Heart left ventricle (tissue), 16 donors: ENCODE measurements at regions not wholly inside any gene's neighbourhood (a gene's known extent, or its start where the extent isn't known, plus 50 kb on each side); places are given as distances from the start of the nearest gene placed in this dataset.

Experiments used
- ATAC-seq, 4 donors: fragments of 200-7000 bp; cut with Tn5 transposase; one replicate each; pipeline ENCODE4 v1.9.1; 2020 to 2022; ENCODE audit warnings: moderate library complexity in 4 of 4, mild to moderate bottlenecking in 3 of 4, moderate number of reproducible peaks in 1 of 4
- DNase-seq, 5 donors: peaks; one replicate each; pipeline ENCODE4 v3.0.0-alpha.2; 2020
- H3K27ac ChIP-seq, 12 donors: fragments of 200-600 bp; sonication (generic) in 4 of 12; one replicate each; pipeline versions ENCODE4 v1.5.0 to v1.8.0; 2016 to 2022; ENCODE audit warnings: mild to moderate bottlenecking in 2 of 12
- H3K27me3 ChIP-seq, 9 donors: fragments of 200-600 bp; sonication (generic) in 2 of 9; one replicate each; pipeline versions ENCODE4 v1.5.1 to v1.8.0; 2016 to 2022; ENCODE audit warnings: mild to moderate bottlenecking in 3 of 9
- H3K36me3 ChIP-seq, 9 donors: fragments of 200-600 bp; sonication (generic) in 2 of 9; one replicate each; pipeline versions ENCODE4 v1.5.0 to v1.8.0; 2018 to 2022; ENCODE audit warnings: mild to moderate bottlenecking in 2 of 9
- H3K4me1 ChIP-seq, 12 donors: fragments of 200-600 bp; sonication (generic) in 4 of 12; one replicate each; pipeline versions ENCODE4 v1.5.0 to v1.8.0; 2016 to 2022; ENCODE audit warnings: mild to moderate bottlenecking in 3 of 12
- H3K4me3 ChIP-seq, 12 donors: fragments of 200-600 bp; sonication (generic) in 4 of 12; one replicate each; pipeline versions ENCODE4 v1.5.0 to v1.8.0; 2017 to 2022; ENCODE audit warnings: mild to moderate bottlenecking in 9 of 12, moderate library complexity in 4 of 12
- H3K9me3 ChIP-seq, 12 donors: fragments of 200-600 bp; sonication (generic) in 4 of 12; one replicate each; pipeline versions ENCODE4 v1.5.0 to v1.8.0; 2016 to 2022; ENCODE audit warnings: mild to moderate bottlenecking in 1 of 12
- POLR2A ChIP-seq, 2 donors: fragments of 450-650 bp; IDR thresholded peaks; one replicate each; pipeline ENCODE4 v1.6.1; 2017; ENCODE audit warnings: antibody characterized with exemption in 2 of 2, mild to moderate bottlenecking in 2 of 2, moderate library complexity in 2 of 2
- WGBS, 4 donors: extraction: QIAGEN DNeasy Blood & Tissue Kit in 2 of 4; methylation state at CpG; one replicate each; pipeline versions ENCODE4 v1.1.5 to v1.1.7; 2013 to 2018; 5-methylcytosine and 5-hydroxymethylcytosine counted together
- intact Hi-C, 10 donors: fragments of 100-400 bp; cut with DNase I; formaldehyde crosslinking; loops; one replicate each; pipeline versions ENCODE4 v1.11.1 to v1.14.2; 2022
- TF ChIP-seq, protein P1 (sequence below), 12 donors: fragments of 200-600 bp; sonication (generic) in 4 of 12; IDR thresholded peaks; one replicate each; pipeline versions ENCODE4 v1.5.0 to v1.8.0; 2018 to 2022; ENCODE audit warnings: antibody characterized with exemption in 12 of 12, mild to moderate bottlenecking in 5 of 12
- donor health status: ischemic (EF 13 %, LVEDD 7.1; RV severe dilation, severe dysfunction).
- donor health status: healthy with polysubstance abuse.
- donor health status: DM: no; HTN: yes; CAD: no.
- donor health status: DM: no; HTN: no; CAD: no.
- donor health status: ischemic (EF 25% LVEDD 6.9; RV normal size, moderate dysfunction).
- donor health status: ischemic (EF 25% LVEDD 5.7; RV mildly dilated, moderate dysfunction).
- donor health status: healthy.
- donor health status: DM: yes; HTN: yes; CAD: no.
- donor health status: ischemic (EF 35%, LVEDD 5.7; RV mildly dilated, moderate dysfunction).
- donor health status: nonischemic (EF 11% LVEDD 7.7; RV severe dilation, severe dysfunction).
- donor health status: DM: yes; HTN: yes; CAD: no.
- donor health status: PGD.
- donor health status: ischemic (EF 29% LVEDD 5.4; RV normal size, mild dysfunction).
- donor health status: nonischemic (EF 23%, LVEDD 6.1; RV moderate dilation, normal function).

DNA sequence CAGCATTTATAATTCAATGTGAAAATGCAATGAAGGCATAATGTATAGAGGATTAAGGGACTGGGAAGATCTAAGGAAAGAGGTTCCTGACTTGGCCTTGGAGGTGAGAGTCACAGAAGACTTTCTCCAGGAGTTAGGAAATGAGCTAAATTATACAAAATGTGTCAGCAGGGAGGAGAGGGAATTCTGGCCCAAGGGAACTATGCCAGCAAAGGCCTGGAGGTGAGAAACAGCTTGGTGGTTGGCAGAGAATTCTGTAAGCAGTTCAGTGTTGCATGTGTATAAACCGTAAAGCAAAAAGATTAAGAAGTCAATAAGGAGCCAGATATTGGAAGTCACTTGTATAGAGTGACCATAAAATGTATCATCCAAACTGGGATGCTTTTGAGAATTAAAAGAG is 142.2 kb upstream of the SESN3 start:
- DNase-seq (no peak), ATAC-seq (no peak)
- WGBS, 4 donors: 95 to 100% (median 97%) methylated on average over 1 of the region's 1 CpG
- intact Hi-C loops: no loop called here
- no peaks in the 10 kb centered on the region for H3K36me3 ChIP-seq
- no peak overlapping the region for H3K4me3 ChIP-seq
- TF ChIP-seq, protein P1, sequence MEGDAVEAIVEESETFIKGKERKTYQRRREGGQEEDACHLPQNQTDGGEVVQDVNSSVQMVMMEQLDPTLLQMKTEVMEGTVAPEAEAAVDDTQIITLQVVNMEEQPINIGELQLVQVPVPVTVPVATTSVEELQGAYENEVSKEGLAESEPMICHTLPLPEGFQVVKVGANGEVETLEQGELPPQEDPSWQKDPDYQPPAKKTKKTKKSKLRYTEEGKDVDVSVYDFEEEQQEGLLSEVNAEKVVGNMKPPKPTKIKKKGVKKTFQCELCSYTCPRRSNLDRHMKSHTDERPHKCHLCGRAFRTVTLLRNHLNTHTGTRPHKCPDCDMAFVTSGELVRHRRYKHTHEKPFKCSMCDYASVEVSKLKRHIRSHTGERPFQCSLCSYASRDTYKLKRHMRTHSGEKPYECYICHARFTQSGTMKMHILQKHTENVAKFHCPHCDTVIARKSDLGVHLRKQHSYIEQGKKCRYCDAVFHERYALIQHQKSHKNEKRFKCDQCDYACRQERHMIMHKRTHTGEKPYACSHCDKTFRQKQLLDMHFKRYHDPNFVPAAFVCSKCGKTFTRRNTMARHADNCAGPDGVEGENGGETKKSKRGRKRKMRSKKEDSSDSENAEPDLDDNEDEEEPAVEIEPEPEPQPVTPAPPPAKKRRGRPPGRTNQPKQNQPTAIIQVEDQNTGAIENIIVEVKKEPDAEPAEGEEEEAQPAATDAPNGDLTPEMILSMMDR (IDR thresholded peaks at IDR 0.05): no peak
- TF ChIP-seq POLR2A (IDR thresholded peaks at IDR 0.05): no peak
- H3K27me3 ChIP-seq: no peaks in the 10 kb centered on the region
- no peaks in the 10 kb centered on the region for H3K9me3 ChIP-seq
- no peaks in the 10 kb centered on the region for H3K4me1 ChIP-seq
- H3K27ac ChIP-seq: no peak overlapping the region

DNA sequence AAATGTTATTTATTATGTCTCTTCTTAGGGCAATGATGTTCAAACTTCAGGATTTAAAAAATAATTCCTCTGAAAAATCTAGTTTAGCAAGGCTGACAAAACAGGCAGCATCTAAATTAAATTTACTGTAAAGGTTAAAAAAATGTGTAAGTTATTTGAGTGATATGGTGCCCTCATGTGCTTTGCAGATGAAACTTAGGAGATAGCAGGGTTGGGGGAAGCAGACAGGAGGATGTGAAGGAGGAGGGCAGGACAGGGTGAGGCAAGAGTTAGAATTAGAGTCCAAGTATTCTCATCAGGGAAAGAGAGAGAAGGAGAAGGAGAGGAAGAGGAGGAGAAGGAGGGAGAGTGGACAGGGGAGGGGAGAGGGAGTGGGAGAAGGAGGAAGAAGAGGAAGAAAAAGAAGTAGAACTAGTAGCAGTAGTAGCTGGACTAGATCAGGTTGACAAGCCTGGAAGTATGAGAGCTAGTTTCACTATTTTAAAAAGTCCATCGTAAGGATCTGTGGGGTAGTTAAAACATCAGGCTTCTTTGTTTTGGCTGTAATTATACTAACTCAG is 141.2 kb upstream of the SESN3 start:
- ATAC-seq: no peak
- Histone ChIP-seq H3K4me1 (no peaks in the 10 kb centered on the region), H3K27me3 (no peaks in the 10 kb centered on the region), H3K9me3 (no peaks in the 10 kb centered on the region), H3K27ac (no peak overlapping the region), H3K4me3 (no peak overlapping the region), H3K36me3 (no peaks in the 10 kb centered on the region)
- TF ChIP-seq, protein P1 (IDR thresholded peaks at IDR 0.05): no peak
- no peak for TF ChIP-seq POLR2A (IDR thresholded peaks at IDR 0.05)
- DNase-seq: no peak
- WGBS, 4 donors: 89 to 96% (median 91%) methylated on average over 1 of the region's 1 CpG
- intact Hi-C loops: no loop called here

DNA sequence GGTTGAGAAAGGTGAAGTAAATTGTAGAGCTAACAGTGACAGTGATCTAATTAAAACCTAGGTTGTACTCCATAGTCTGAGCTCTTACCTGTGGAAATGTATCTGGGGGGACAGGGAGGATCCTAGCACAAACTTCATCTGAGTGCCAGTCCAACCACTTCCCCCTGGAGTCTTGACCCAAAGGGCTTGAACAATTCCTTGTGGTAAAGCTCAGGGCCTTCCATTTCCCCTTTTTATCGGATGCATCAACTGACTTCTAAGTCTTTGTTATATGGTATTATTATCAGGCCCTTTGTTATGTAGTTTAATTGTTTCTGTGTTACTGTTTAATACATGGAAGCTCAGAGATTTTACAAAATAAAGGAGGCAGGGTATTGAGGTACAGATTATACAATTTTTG is 140.2 kb upstream of the SESN3 start:
- intact Hi-C loops: no loop called here
- H3K4me3 ChIP-seq: no peak overlapping the region
- TF ChIP-seq, protein P1 (IDR thresholded peaks at IDR 0.05): no peak
- no peak for TF ChIP-seq POLR2A (IDR thresholded peaks at IDR 0.05)
- ATAC-seq: no peak
- 68 to 92% (median 81%) methylated on average over 1 of the region's 1 CpG for whole genome bisulfite sequencing, 4 donors
- no peaks in the 10 kb centered on the region for H3K27me3 ChIP-seq
- H3K4me1 ChIP-seq: no peaks in the 10 kb centered on the region
- H3K9me3 ChIP-seq: no peaks in the 10 kb centered on the region
- DNase-seq: no peak
- H3K27ac ChIP-seq: no peak overlapping the region
- H3K36me3 ChIP-seq: no peaks in the 10 kb centered on the region

DNA sequence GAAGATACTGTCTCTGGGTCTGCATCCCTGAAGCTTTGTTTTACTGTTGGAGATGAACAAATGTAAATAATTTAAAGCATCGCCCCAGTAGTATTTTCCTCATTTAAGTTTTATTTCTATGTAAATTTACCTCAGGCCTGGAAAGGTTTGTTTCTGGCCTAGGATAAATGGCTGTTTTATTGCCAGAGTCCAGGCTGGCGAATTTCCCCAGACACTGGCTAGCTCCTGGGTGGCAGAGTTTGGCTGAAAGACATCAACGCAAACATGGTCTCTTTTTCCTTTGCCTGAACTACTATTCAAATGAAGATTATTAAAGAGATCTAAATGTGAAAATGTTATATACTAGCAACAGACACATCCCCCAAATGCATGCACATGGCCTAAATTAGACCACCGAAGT is 136.7 kb upstream of the SESN3 start:
- H3K4me3 ChIP-seq: no peak overlapping the region
- no peaks in the 10 kb centered on the region for H3K36me3 ChIP-seq
- H3K9me3 ChIP-seq: no peaks in the 10 kb centered on the region
- no peak for TF ChIP-seq POLR2A (IDR thresholded peaks at IDR 0.05)
- peaks cover 0 to 18% (median 0%) of the 10 kb centered on the region in 12 donors for H3K4me1 ChIP-seq
- no peaks in the 10 kb centered on the region for H3K27me3 ChIP-seq
- DNase-seq (no peak), ATAC-seq (no peak)
- 72 to 79% (median 76%) methylated on average over 4 of the region's 4 CpGs for WGBS, 4 donors
- intact Hi-C loops: loop anchor here in 1 of 10 donors (10.0 kb wide), 1 partner anchor 203 kb away; no protein-coding TSS in a partner anchor
- no peak overlapping the region for H3K27ac ChIP-seq

DNA sequence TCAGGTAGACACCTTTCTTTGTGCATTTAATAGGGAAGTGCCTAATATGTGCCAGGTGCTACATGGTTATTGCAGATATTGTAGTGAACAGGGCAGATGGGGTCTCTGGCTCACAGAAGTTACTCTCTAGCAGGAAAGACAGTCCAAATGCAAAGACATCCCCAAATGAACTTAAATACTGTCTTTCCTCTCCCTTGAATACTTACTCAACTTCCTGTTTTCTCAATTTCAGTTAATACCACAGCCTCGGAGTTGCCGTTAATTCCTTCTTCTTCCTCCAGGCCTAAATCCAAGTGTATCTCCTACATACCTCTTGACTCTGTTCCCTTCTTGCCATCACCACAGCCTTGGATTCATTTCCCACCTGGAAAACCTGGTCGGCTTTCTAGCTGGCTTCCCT is 134.3 kb upstream of the SESN3 start:
- intact Hi-C loops: loop anchor here in 1 of 10 donors (10.0 kb wide), 1 partner anchor 201 kb away; no protein-coding TSS in a partner anchor

More for the DNA sequence above, 134.3 kb upstream of the SESN3 start:
- Histone ChIP-seq H3K36me3 (no peaks in the 10 kb centered on the region), H3K27ac (no peak overlapping the region), H3K9me3 (no peaks in the 10 kb centered on the region), H3K4me3 (no peak overlapping the region), H3K27me3 (no peaks in the 10 kb centered on the region), H3K4me1 (peaks cover 0 to 18% (median 0%) of the 10 kb centered on the region in 12 donors)
- ATAC-seq: no peak
- no peak for DNase-seq
- TF ChIP-seq POLR2A (IDR thresholded peaks at IDR 0.05): no peak
- TF ChIP-seq, protein P1 (IDR thresholded peaks at IDR 0.05): no peak
- 69 to 79% (median 72%) methylated on average over 3 of the region's 3 CpGs for WGBS, 4 donors
